CD4-positive, alpha-beta T cell treated with Interleukin-6 for 4 hours (primary cell): ENCODE measurements at regions not wholly inside any gene's neighbourhood (a gene's known extent, or its start where the extent isn't known, plus 50 kb on each side); places are given as distances from the start of the nearest gene placed in this dataset.

Experiments
- DNase-seq: peaks from one replicate; pipeline ENCODE4 v3.0.0-alpha.2; 2020; ENCODE audit warnings: mixed read lengths

GRCh38 chr21:26641062-26641461, 68.0 kb upstream of the CYYR1 start:
- DNase-seq: no peak

- no peak for DNase-seq
These were observed 64.2 kb upstream of the CYYR1 start for GRCh38 chr21:26637201-26637745.

DNA sequence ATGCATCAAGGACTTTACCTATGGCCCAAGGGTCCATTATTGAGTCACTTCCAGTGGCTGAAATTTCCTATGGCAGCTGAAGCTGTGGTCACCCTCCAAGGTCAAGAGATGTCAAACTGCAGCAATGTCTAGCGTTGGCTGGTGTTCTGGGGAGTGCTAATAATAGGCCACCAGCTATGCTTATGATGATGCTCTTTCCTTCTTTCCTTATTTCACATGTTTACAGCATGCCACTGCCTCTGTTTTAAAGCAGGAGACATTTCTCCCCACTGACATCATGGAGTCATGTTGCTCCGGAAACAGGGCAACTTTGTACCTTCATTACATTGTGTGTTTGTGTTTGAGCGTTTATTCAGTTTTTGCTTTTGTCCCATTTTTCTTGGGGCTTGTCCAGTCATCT, 62.6 kb upstream of the CYYR1 start:
- no peak for DNase-seq

DNA sequence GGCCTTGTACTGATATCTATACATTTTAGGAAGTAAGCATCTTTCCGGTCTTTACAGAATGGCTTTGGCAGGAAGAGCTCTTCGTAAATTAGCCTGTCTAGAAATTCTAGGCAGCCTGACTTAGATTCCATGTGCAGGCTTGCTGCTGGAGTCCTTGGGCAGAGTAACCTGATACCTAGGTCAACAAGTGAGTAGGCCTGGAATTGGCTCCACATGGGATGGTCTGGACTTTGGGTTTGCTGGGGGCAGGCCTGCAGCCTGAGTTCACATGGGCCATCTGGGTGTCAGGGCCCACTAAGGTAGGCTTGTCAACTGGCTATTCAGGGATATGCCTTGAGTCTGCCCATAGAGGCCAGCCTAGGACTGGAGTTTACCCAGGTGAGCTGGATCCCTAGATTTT, 59.6 kb upstream of the CYYR1 start:
- DNase-seq: no peak

- no peak for DNase-seq
These were observed 53.1 kb upstream of the CYYR1 start for GRCh38 chr21:26626187-26626586.

DNA sequence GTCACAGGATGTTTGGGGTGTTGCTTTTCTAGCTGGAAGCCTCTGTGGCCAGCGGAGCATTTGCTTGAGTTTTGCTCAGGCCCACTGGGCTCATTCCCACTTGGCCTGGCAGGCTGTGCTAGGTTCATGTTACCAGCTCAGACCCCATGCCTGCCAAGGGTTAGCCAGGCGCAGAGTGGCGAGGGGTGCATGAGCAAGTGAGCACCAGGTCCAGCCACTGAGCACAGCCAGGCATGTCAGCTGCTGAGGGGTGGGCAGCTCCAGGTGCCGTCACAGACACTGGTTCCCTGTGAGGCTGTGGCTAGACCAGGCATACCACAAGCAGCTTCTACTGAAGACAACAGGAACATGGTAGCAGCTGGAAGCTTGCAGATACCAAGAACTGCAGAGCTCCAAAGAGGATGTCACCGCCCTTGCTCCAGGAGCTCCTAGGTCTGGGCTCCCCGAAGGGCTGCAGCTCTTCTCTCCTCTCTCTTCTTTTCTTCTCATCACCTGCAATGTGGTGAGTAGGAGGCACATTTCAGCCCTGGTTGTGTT, 52.0 kb upstream of the CYYR1 start:
- no peak for DNase-seq
